ENCODE measurements at regions not wholly inside any gene's neighbourhood (a gene's known extent, or its start where the extent isn't known, plus 50 kb on each side); places are given as distances from the start of the nearest gene placed in this dataset.

- no peak for DNase-seq
- H3K23ac ChIP-seq (ENCODE audit: low read length in 2 of 2), result no peak overlapping the region
- H3K18ac ChIP-seq (ENCODE audit: low read depth in 1 of 2, low read length in 2 of 2), result no peak overlapping the region
- H4K91ac ChIP-seq (ENCODE audit: low read length), result no peak overlapping the region
- no peaks in the 10 kb centered on the region for H3K4me1 ChIP-seq (ENCODE audit: control insufficient read depth, insufficient read depth, low read depth, low read length)
- H3K4me2 ChIP-seq (ENCODE audit: low read length, poor library complexity, severe bottlenecking), result no peak overlapping the region
- H2BK15ac ChIP-seq (ENCODE audit: low read depth, poor library complexity, severe bottlenecking), result no peak overlapping the region
- no peak overlapping the region for H4K8ac ChIP-seq (ENCODE audit: low read length)
- H3K9me3 ChIP-seq (ENCODE audit: control insufficient read depth, low read length), result no peaks in the 10 kb centered on the region
- no peak overlapping the region for H3K14ac ChIP-seq (ENCODE audit: low read length in 2 of 2)
- no peak overlapping the region for H3K27ac ChIP-seq (ENCODE audit: low read length, poor library complexity, severe bottlenecking)
- H3K4ac ChIP-seq (ENCODE audit: low read depth in 1 of 2, low read length in 2 of 2), result no peak overlapping the region
- no peak overlapping the region for H2BK120ac ChIP-seq (ENCODE audit: low read depth, low read length)
- no CpG with 5 or more reads among the region's 1 CpG for WGBS
- no peak overlapping the region for H3K9ac ChIP-seq (ENCODE audit: low read length)
- H2AK5ac ChIP-seq (ENCODE audit: low read length, severe bottlenecking), result no peak overlapping the region
- no peak overlapping the region for H3K4me3 ChIP-seq (ENCODE audit: insufficient read depth in 1 of 2, low read depth in 1 of 2, low read length in 2 of 2)
- H2BK12ac ChIP-seq (ENCODE audit: low read length in 2 of 2), result no peak overlapping the region
- H2BK5ac ChIP-seq (ENCODE audit: low read depth, low read length, poor library complexity, severe bottlenecking), result no peak overlapping the region
- no peaks in the 10 kb centered on the region for H3K36me3 ChIP-seq (ENCODE audit: control insufficient read depth in 1 of 2, insufficient read depth in 2 of 2, low read depth in 1 of 2, low read length in 2 of 2)
- H3K79me1 ChIP-seq (replicated peaks; ENCODE audit: low read length, poor library complexity, severe bottlenecking), result no peaks in the 10 kb centered on the region
- no peak overlapping the region for H2AFZ ChIP-seq (ENCODE audit: low read depth, low read length)
- peaks cover 0 to 5% of the 10 kb centered on the region in 2 experiments for H3K27me3 ChIP-seq (ENCODE audit: control insufficient read depth in 1 of 2, insufficient read depth in 1 of 2, low read length in 2 of 2)
Measured at GRCh38 chr10:6803427-6803783, 223.3 kb upstream of the PRKCQ start.

DNA sequence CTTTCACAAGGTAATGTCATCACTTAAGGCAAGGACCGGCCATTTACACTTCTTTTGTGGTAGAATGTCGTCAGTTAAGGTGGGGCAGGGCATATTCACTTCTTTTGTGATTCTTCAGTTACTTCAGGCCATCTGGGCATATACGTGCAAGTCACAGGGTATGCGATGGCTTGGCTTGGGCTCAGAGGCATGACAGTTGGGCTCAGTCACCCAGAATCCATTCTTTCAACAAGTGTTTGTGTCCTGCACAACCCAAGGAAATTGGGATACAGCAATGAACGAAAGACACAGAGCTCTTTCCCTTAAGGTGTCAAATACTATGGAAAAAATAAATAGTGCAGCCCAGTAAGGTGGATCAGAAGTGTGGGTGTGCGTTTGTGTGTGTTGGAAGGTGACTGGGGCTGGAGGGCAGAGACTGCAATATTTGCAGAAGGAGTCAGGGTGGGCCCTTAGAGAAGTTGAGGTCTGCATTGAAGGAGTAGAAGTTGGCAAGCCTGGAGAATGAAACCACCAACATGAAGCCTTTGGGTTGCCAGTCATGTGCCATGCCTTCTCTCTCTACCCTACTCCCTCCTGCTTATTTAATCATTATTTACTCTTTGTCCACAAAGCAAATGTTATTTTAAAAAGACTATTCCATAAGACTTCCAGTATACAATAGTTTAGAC is 222.8 kb upstream of the PRKCQ start:
- Histone ChIP-seq H3K36me3 (ENCODE audit: control insufficient read depth in 1 of 2, insufficient read depth in 2 of 2, low read depth in 1 of 2, low read length in 2 of 2) (no peaks in the 10 kb centered on the region), H3K4ac (ENCODE audit: low read depth in 1 of 2, low read length in 2 of 2) (no peak overlapping the region), H3K23ac (ENCODE audit: low read length in 2 of 2) (no peak overlapping the region), H4K8ac (ENCODE audit: low read length) (no peak overlapping the region), H3K9me3 (ENCODE audit: control insufficient read depth, low read length) (no peaks in the 10 kb centered on the region), H2BK15ac (ENCODE audit: low read depth, poor library complexity, severe bottlenecking) (no peak overlapping the region), H3K18ac (ENCODE audit: low read depth in 1 of 2, low read length in 2 of 2) (no peak overlapping the region), H2AFZ (ENCODE audit: low read depth, low read length) (no peak overlapping the region), H2BK12ac (ENCODE audit: low read length in 2 of 2) (no peak overlapping the region), H3K9ac (ENCODE audit: low read length) (no peak overlapping the region), H3K4me1 (ENCODE audit: control insufficient read depth, insufficient read depth, low read depth, low read length) (no peaks in the 10 kb centered on the region), H2BK120ac (ENCODE audit: low read depth, low read length) (no peak overlapping the region), H3K4me3 (ENCODE audit: insufficient read depth in 1 of 2, low read depth in 1 of 2, low read length in 2 of 2) (no peak overlapping the region), H3K79me1 (replicated peaks; ENCODE audit: low read length, poor library complexity, severe bottlenecking) (no peaks in the 10 kb centered on the region), H3K27ac (ENCODE audit: low read length, poor library complexity, severe bottlenecking) (no peak overlapping the region), H2AK5ac (ENCODE audit: low read length, severe bottlenecking) (no peak overlapping the region), H4K91ac (ENCODE audit: low read length) (no peak overlapping the region), H2BK5ac (ENCODE audit: low read depth, low read length, poor library complexity, severe bottlenecking) (no peak overlapping the region), H3K27me3 (ENCODE audit: control insufficient read depth in 1 of 2, insufficient read depth in 1 of 2, low read length in 2 of 2) (peaks cover 0 to 5% of the 10 kb centered on the region in 2 experiments), H3K4me2 (ENCODE audit: low read length, poor library complexity, severe bottlenecking) (no peak overlapping the region), H3K14ac (ENCODE audit: low read length in 2 of 2) (no peak overlapping the region)
- 66% methylated on average over 6 of the region's 6 CpGs for WGBS
- no peak for DNase-seq

- WGBS, result 90% methylated on average over 3 of the region's 3 CpGs
- Histone ChIP-seq H3K14ac (ENCODE audit: low read length in 2 of 2) (no peak overlapping the region), H2AK5ac (ENCODE audit: low read length, severe bottlenecking) (no peak overlapping the region), H3K23ac (ENCODE audit: low read length in 2 of 2) (no peak overlapping the region), H3K4me3 (ENCODE audit: insufficient read depth in 1 of 2, low read depth in 1 of 2, low read length in 2 of 2) (no peak overlapping the region), H2BK120ac (ENCODE audit: low read depth, low read length) (no peak overlapping the region), H3K18ac (ENCODE audit: low read depth in 1 of 2, low read length in 2 of 2) (no peak overlapping the region), H3K9me3 (ENCODE audit: control insufficient read depth, low read length) (no peaks in the 10 kb centered on the region), H3K4me1 (ENCODE audit: control insufficient read depth, insufficient read depth, low read depth, low read length) (no peaks in the 10 kb centered on the region), H2BK15ac (ENCODE audit: low read depth, poor library complexity, severe bottlenecking) (no peak overlapping the region), H2BK5ac (ENCODE audit: low read depth, low read length, poor library complexity, severe bottlenecking) (no peak overlapping the region), H2AFZ (ENCODE audit: low read depth, low read length) (no peak overlapping the region), H3K27me3 (ENCODE audit: control insufficient read depth in 1 of 2, insufficient read depth in 1 of 2, low read length in 2 of 2) (no peaks in the 10 kb centered on the region), H2BK12ac (ENCODE audit: low read length in 2 of 2) (no peak overlapping the region), H3K4ac (ENCODE audit: low read depth in 1 of 2, low read length in 2 of 2) (no peak overlapping the region), H3K79me1 (replicated peaks; ENCODE audit: low read length, poor library complexity, severe bottlenecking) (no peaks in the 10 kb centered on the region), H3K4me2 (ENCODE audit: low read length, poor library complexity, severe bottlenecking) (no peak overlapping the region), H4K91ac (ENCODE audit: low read length) (no peak overlapping the region), H3K9ac (ENCODE audit: low read length) (no peak overlapping the region), H3K36me3 (ENCODE audit: control insufficient read depth in 1 of 2, insufficient read depth in 2 of 2, low read depth in 1 of 2, low read length in 2 of 2) (no peaks in the 10 kb centered on the region), H3K27ac (ENCODE audit: low read length, poor library complexity, severe bottlenecking) (no peak overlapping the region), H4K8ac (ENCODE audit: low read length) (no peak overlapping the region)
- no peak for DNase-seq
Measured at GRCh38 chr10:6796231-6796630, 216.2 kb upstream of the PRKCQ start.

DNA sequence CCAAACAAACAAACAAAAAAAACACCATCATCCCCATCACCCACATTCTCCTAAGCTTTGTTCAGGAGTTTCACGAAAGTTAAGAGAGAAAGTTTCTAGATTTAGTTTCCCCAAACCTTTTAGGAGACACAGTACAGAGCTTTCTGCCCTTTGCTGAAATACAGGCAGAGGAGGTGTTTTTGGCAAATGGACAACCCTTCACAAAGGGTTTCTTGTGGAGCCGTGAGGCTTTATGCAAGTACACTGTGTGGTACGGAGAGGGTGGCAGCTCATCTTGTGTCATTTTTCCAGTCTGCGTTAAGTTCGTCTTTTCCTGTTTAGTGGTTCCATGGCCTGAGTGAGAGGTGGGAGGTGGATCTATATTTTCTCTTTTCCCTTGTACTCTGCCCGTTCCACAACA is 215.5 kb upstream of the PRKCQ start:
- H2BK15ac ChIP-seq (ENCODE audit: low read depth, poor library complexity, severe bottlenecking), result no peak overlapping the region
- H3K23ac ChIP-seq (ENCODE audit: low read length in 2 of 2), result no peak overlapping the region
- no peaks in the 10 kb centered on the region for H3K4me1 ChIP-seq (ENCODE audit: control insufficient read depth, insufficient read depth, low read depth, low read length)
- 91% methylated on average over 6 of the region's 6 CpGs for WGBS
- no peak overlapping the region for H3K4me3 ChIP-seq (ENCODE audit: insufficient read depth in 1 of 2, low read depth in 1 of 2, low read length in 2 of 2)
- no peak overlapping the region for H2AK5ac ChIP-seq (ENCODE audit: low read length, severe bottlenecking)
- no peaks in the 10 kb centered on the region for H3K27me3 ChIP-seq (ENCODE audit: control insufficient read depth in 1 of 2, insufficient read depth in 1 of 2, low read length in 2 of 2)
- no peaks in the 10 kb centered on the region for H3K9me3 ChIP-seq (ENCODE audit: control insufficient read depth, low read length)
- no peak overlapping the region for H4K91ac ChIP-seq (ENCODE audit: low read length)
- H2AFZ ChIP-seq (ENCODE audit: low read depth, low read length), result no peak overlapping the region
- H3K79me1 ChIP-seq (replicated peaks; ENCODE audit: low read length, poor library complexity, severe bottlenecking), result no peaks in the 10 kb centered on the region
- no peak overlapping the region for H2BK5ac ChIP-seq (ENCODE audit: low read depth, low read length, poor library complexity, severe bottlenecking)
- H3K27ac ChIP-seq (ENCODE audit: low read length, poor library complexity, severe bottlenecking), result no peak overlapping the region
- no peak overlapping the region for H3K4me2 ChIP-seq (ENCODE audit: low read length, poor library complexity, severe bottlenecking)
- H3K36me3 ChIP-seq (ENCODE audit: control insufficient read depth in 1 of 2, insufficient read depth in 2 of 2, low read depth in 1 of 2, low read length in 2 of 2), result no peaks in the 10 kb centered on the region
- H3K4ac ChIP-seq (ENCODE audit: low read depth in 1 of 2, low read length in 2 of 2), result no peak overlapping the region
- H3K14ac ChIP-seq (ENCODE audit: low read length in 2 of 2), result no peak overlapping the region
- no peak for DNase-seq
- H2BK120ac ChIP-seq (ENCODE audit: low read depth, low read length), result no peak overlapping the region
- H2BK12ac ChIP-seq (ENCODE audit: low read length in 2 of 2), result no peak overlapping the region
- H3K18ac ChIP-seq (ENCODE audit: low read depth in 1 of 2, low read length in 2 of 2), result no peak overlapping the region
- no peak overlapping the region for H3K9ac ChIP-seq (ENCODE audit: low read length)
- H4K8ac ChIP-seq (ENCODE audit: low read length), result no peak overlapping the region

Data from mesenchymal stem cell (in vitro differentiated cells and primary cell).